Thyroid gland (tissue), 4 donors: ENCODE measurements at regions not wholly inside any gene's neighbourhood (a gene's known extent, or its start where the extent isn't known, plus 50 kb on each side); places are given as distances from the start of the nearest gene placed in this dataset.

ENCODE experiments used
- DNase-seq, 2 donors: peaks; one replicate each; pipeline ENCODE4 v3.0.0-alpha.2; 2019
- H3K27ac ChIP-seq, 3 donors: fragments of 200-600 bp; sonication (generic); 1 replicate in 2 of 3; 2 replicates in 1 of 3; pipeline ENCODE4 v1.5.1; 2016 to 2019; ENCODE audit warnings: mild to moderate bottlenecking in 1 of 3, moderate library complexity in 1 of 3
- H3K27me3 ChIP-seq: fragments of 200-600 bp; sonication (generic); one replicate; pipeline ENCODE4 v1.5.1; 2019
- H3K36me3 ChIP-seq, 2 donors: fragments of 200-600 bp; sonication (generic); one replicate each; pipeline ENCODE4 v1.5.1; 2016 to 2019
- H3K4me1 ChIP-seq, 2 donors: fragments of 200-600 bp; sonication (generic); one replicate each; pipeline ENCODE4 v1.5.1; 2017 to 2019
- H3K4me3 ChIP-seq, 3 donors: fragments of 200-600 bp; sonication (generic); replicated peaks in 1 of 3; 1 replicate in 2 of 3; 2 replicates in 1 of 3; pipeline ENCODE4 v1.5.1; 2016; ENCODE audit warnings: mild to moderate bottlenecking in 1 of 3
- H3K9me3 ChIP-seq: fragments of 200-600 bp; sonication (generic); one replicate; pipeline ENCODE4 v1.5.1; 2017
- POLR2A ChIP-seq, 2 donors: fragments of 450-650 bp; IDR thresholded peaks; one replicate each; pipeline ENCODE4 v1.6.1; 2017; ENCODE audit warnings: antibody characterized with exemption in 2 of 2, mild to moderate bottlenecking in 2 of 2, moderate library complexity in 1 of 2
- WGBS, 2 donors: methylation state at CpG; one replicate each; pipeline ENCODE4 v1.1.5; 2017; 5-methylcytosine and 5-hydroxymethylcytosine counted together
- intact Hi-C: fragments of 100-400 bp; cut with DNase I; formaldehyde crosslinking; loops from one replicate; pipeline ENCODE4 v1.15.1; 2023
- TF ChIP-seq, protein P1 (sequence below), 6 experiments: fragments of 200-600 bp in 3 of 6; fragments of 450-650 bp in 3 of 6; sonication (generic) in 3 of 6; IDR thresholded peaks; one replicate each; pipeline ENCODE4 v1.5.1; 2016 to 2019; ENCODE audit warnings: antibody characterized with exemption in 6 of 6, mild to moderate bottlenecking in 2 of 6, inconsistent platforms in 1 of 6, moderate library complexity in 1 of 6

DNA sequence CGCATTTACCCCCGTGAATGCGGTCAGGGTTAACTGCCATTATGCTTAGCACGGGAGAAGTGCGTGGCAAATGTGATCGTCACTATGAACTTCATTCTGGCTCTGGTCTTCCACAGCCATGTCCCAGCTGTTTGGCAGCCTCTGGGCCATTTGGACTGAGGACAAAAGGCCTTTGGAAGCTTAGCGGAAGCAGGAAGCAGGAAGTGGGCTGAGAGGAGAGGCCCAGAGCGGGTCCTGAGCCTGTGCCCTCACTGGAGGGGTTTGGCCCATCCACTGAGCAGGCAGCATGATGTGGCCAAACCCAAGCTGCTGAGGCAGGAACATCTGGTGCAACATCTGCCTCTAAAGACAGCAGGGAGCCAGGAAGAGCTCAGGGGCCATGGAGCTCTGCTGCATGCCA lies 345.9 kb downstream of the C16orf95 start:
- H3K4me3 ChIP-seq: no peak overlapping the region
- H3K27me3 ChIP-seq: no peaks in the 10 kb centered on the region
- H3K36me3 ChIP-seq: no peaks in the 10 kb centered on the region
- intact Hi-C loops: no loop called here
- H3K4me1 ChIP-seq: no peaks in the 10 kb centered on the region
- peak in 1 of 2 donors; percentile 5 for DNase-seq
- WGBS, 2 donors: 79 to 82% methylated on average over 8 of the region's 8 CpGs
- H3K27ac ChIP-seq: no peak overlapping the region
- TF ChIP-seq, protein P1, sequence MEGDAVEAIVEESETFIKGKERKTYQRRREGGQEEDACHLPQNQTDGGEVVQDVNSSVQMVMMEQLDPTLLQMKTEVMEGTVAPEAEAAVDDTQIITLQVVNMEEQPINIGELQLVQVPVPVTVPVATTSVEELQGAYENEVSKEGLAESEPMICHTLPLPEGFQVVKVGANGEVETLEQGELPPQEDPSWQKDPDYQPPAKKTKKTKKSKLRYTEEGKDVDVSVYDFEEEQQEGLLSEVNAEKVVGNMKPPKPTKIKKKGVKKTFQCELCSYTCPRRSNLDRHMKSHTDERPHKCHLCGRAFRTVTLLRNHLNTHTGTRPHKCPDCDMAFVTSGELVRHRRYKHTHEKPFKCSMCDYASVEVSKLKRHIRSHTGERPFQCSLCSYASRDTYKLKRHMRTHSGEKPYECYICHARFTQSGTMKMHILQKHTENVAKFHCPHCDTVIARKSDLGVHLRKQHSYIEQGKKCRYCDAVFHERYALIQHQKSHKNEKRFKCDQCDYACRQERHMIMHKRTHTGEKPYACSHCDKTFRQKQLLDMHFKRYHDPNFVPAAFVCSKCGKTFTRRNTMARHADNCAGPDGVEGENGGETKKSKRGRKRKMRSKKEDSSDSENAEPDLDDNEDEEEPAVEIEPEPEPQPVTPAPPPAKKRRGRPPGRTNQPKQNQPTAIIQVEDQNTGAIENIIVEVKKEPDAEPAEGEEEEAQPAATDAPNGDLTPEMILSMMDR (IDR thresholded peaks at IDR 0.05): no peak
- TF ChIP-seq POLR2A (IDR thresholded peaks at IDR 0.05): no peak
- H3K9me3 ChIP-seq: no peaks in the 10 kb centered on the region

DNA sequence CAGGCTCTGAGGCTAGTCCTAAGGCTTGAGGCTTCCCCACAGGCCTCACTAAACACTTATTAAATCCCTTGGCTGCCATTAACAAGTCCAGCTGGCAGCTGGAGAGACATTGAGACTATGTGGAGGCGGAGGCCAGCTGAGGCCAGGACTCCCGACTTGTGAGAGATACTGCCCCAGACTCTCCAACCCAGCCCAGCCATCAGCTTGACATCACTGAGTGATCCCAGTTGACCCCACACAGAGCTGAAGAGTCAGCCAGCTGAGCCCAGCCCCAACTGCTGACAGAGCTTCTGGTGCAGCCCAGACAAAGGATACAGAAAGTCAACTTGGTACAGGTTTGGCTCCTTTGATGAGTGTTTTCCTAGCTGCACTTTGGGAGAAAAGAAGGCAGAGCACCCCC lies 343.1 kb downstream of the C16orf95 start:
- 100% methylated on average over 2 of the region's 2 CpGs; no CpG with 5 or more reads in 1 of the 2 donors for WGBS, 2 donors
- H3K27ac ChIP-seq: no peak overlapping the region
- no peak for DNase-seq
- H3K9me3 ChIP-seq: no peaks in the 10 kb centered on the region
- H3K4me1 ChIP-seq: no peaks in the 10 kb centered on the region
- TF ChIP-seq, protein P1 (IDR thresholded peaks at IDR 0.05): no peak
- TF ChIP-seq POLR2A (IDR thresholded peaks at IDR 0.05): no peak
- H3K27me3 ChIP-seq: no peaks in the 10 kb centered on the region
- no peaks in the 10 kb centered on the region for H3K36me3 ChIP-seq
- no peak overlapping the region for H3K4me3 ChIP-seq
- intact Hi-C loops: no loop called here

DNA sequence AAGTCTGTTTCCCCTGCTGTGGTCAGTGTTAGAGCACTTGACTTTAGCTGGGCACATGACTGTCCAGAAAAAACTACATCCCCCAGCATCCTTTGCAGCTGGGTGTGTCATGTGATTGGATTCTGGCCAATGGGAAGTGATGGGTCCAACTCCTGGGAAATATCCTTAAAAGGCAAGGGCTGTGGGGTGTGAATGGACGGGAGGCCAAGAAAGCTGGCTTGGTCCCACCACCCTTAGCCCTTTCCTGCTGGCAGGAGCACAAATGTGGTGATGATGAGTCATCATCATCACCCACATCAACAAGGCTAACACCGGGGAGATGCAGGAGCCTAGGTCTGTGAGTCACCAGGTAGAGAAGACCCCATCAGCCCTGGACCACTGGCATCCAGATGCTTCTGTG lies 341.7 kb downstream of the C16orf95 start:
- TF ChIP-seq POLR2A (IDR thresholded peaks at IDR 0.05): no peak
- TF ChIP-seq, protein P1 (IDR thresholded peaks at IDR 0.05): no peak
- Histone ChIP-seq H3K9me3 (no peaks in the 10 kb centered on the region), H3K36me3 (no peaks in the 10 kb centered on the region), H3K27me3 (no peaks in the 10 kb centered on the region), H3K27ac (no peak overlapping the region), H3K4me1 (no peaks in the 10 kb centered on the region), H3K4me3 (no peak overlapping the region)
- DNase-seq: no peak
- intact Hi-C loops: no loop called here
- 45 to 47% methylated on average over 2 of the region's 2 CpGs for WGBS, 2 donors

DNA sequence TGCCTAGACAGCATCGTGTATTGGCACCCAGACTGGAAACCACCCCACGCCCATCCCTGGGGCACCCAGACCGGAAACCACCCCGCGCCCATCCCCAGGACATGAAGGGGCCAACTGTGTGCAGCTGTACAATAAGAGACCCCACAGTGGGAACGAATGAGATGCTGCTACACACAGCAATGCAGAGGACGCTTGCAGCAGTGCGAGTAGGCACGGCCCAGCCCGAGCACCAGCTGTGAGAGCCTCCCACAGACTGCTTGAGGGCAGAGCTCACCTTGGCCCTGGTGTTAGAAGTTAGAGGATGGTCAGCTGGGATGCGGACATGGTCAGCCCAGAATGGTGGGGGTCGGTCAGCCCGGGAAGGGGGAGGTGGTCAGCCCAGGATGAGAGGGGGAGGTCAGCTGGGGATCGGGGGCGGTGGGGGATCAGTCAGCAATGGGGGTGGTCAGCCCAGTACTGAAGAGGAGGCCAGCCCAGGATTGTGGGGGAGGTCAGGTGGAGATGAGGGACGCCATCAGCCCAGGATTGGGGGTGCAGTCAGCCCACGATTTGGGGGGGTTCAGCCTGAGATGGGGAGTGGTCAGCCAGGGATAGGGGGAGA lies 340.0 kb downstream of the C16orf95 start:
- Histone ChIP-seq H3K4me3 (no peak overlapping the region), H3K9me3 (no peaks in the 10 kb centered on the region), H3K27me3 (no peaks in the 10 kb centered on the region), H3K36me3 (no peaks in the 10 kb centered on the region), H3K27ac (no peak overlapping the region), H3K4me1 (no peaks in the 10 kb centered on the region)
- intact Hi-C loops: no loop called here
- no peak for TF ChIP-seq POLR2A (IDR thresholded peaks at IDR 0.05)
- TF ChIP-seq, protein P1 (IDR thresholded peaks at IDR 0.05): no peak
- no peak for DNase-seq
- WGBS, 2 donors: 85 to 90% methylated on average over 15 to 17 of the region's 17 CpGs

DNA sequence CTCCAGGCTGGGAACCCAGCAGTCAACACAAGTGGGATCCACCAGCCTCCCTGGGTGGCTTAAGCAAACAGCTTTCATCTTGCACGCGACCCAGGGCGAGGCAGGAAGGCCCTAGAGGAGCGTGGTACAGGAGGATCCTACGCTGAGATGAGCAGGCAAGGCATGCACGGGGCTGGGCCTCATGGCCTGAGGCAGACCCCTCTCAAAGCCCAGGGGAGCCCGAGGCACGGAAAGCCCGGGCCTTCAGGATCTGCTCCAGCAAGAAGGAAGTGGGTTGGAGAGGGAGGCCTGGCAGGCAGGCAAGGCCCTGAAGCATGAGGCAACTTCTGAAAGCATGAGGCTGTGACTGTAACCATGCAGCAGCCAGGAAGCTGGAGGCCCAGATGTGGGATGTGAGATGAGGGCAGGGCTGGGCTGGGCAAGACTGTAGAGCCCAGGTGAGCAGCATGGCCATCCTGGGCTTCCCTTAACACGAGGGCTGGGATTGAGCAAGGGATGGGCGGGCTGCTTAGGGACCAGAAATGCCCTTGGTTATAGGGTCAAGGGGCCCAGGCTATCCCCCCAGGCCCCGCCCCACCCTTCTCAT lies 338.7 kb downstream of the C16orf95 start:
- H3K36me3 ChIP-seq: no peaks in the 10 kb centered on the region
- TF ChIP-seq, protein P1 (IDR thresholded peaks at IDR 0.05): no peak
- TF ChIP-seq POLR2A (IDR thresholded peaks at IDR 0.05): no peak
- no peaks in the 10 kb centered on the region for H3K4me1 ChIP-seq
- no peak overlapping the region for H3K27ac ChIP-seq
- intact Hi-C loops: no loop called here
- no peak for DNase-seq
- no peak overlapping the region for H3K4me3 ChIP-seq
- no peaks in the 10 kb centered on the region for H3K9me3 ChIP-seq
- 78 to 80% methylated on average over 9 to 11 of the region's 12 CpGs for WGBS, 2 donors
- H3K27me3 ChIP-seq: no peaks in the 10 kb centered on the region
